Fibroblast of pulmonary artery (primary cell): ENCODE measurements at regions not wholly inside any gene's neighbourhood (a gene's known extent, or its start where the extent isn't known, plus 50 kb on each side); places are given as distances from the start of the nearest gene placed in this dataset.

Experiments
- DNase-seq: peaks from one replicate; pipeline ENCODE4 v3.0.0-alpha.2; 2010; ENCODE audit warnings: low read depth
- H3K4me3 ChIP-seq: replicated peaks from 2 replicates; pipeline ENCODE4 v1.5.1; 2011; ENCODE audit warnings: low read depth, mild to moderate bottlenecking, control low read depth, low read length, moderate library complexity
- CTCF ChIP-seq: IDR thresholded peaks from 2 replicates; pipeline ENCODE4 v1.5.1; 2011; ENCODE audit warnings: mild to moderate bottlenecking, control low read depth, low read length, inconsistent platforms; ENCODE audit errors: missing control alignments

- peak; percentile 0 for DNase-seq
- no peak for TF ChIP-seq CTCF
- H3K4me3 ChIP-seq = no peak overlapping the region
Observed at GRCh38 chr12:131454418-131455217, 256.3 kb upstream of the SFSWAP start.

GRCh38 chr12:131455218-131455506 lies 255.7 kb upstream of the SFSWAP start:
- TF ChIP-seq CTCF = no peak
- no peak overlapping the region for H3K4me3 ChIP-seq
- DNase-seq = no peak

- DNase-seq = no peak
- TF ChIP-seq CTCF = no peak
- H3K4me3 ChIP-seq = no peak overlapping the region
Observed at GRCh38 chr12:131455581-131456110, 255.2 kb upstream of the SFSWAP start.

- no peak for TF ChIP-seq CTCF
- no peak overlapping the region for H3K4me3 ChIP-seq
- no peak for DNase-seq
Observed at GRCh38 chr12:131456301-131457027, 254.4 kb upstream of the SFSWAP start.

- no peak for DNase-seq
- H3K4me3 ChIP-seq = no peak overlapping the region
- TF ChIP-seq CTCF = no peak
Observed at GRCh38 chr12:131457028-131457310, 253.9 kb upstream of the SFSWAP start.

- no peak for TF ChIP-seq CTCF
- no peak overlapping the region for H3K4me3 ChIP-seq
- DNase-seq = no peak
Observed at GRCh38 chr12:131457331-131458047, 253.4 kb upstream of the SFSWAP start.
